ENCODE measurements at regions not wholly inside any gene's neighbourhood (a gene's known extent, or its start where the extent isn't known, plus 50 kb on each side); places are given as distances from the start of the nearest gene placed in this dataset.

- CTCF ChIA-PET = no interaction called here
- Histone ChIP-seq H3K27me3 (replicated peaks; ENCODE audit: control insufficient read depth, insufficient read depth, low read length) (no peaks in the 10 kb centered on the region), H3K9me3 (no peaks in the 10 kb centered on the region), H3K36me3 (ENCODE audit: control insufficient read depth, insufficient read depth, low read length) (no peaks in the 10 kb centered on the region), H3K4me3 (ENCODE audit: low read depth, low read length) (no peak overlapping the region), H3K4me1 (no peaks in the 10 kb centered on the region)
- Mint-ChIP-seq H3K4me3 (ENCODE audit: unreplicated experiment) (no peak overlapping the region), H3K27me3 (ENCODE audit: insufficient read depth, unreplicated experiment) (no peaks in the 10 kb centered on the region), H3K36me3 (ENCODE audit: insufficient read depth, unreplicated experiment) (no peaks in the 10 kb centered on the region), H3K4me1 (ENCODE audit: low read depth, unreplicated experiment) (no peaks in the 10 kb centered on the region), H3K27ac (ENCODE audit: unreplicated experiment) (no peak overlapping the region), H3K9me3 (ENCODE audit: unreplicated experiment) (no peaks in the 10 kb centered on the region)
- intact Hi-C loops (cut with micrococcal nuclease; ENCODE audit: unreplicated experiment) = no loop called here
- no peak for DNase-seq
- POLR2A ChIA-PET = no interaction called here
- BruUV-seq (replicated peaks) = no TSS peak
- TF ChIP-seq, protein P1, sequence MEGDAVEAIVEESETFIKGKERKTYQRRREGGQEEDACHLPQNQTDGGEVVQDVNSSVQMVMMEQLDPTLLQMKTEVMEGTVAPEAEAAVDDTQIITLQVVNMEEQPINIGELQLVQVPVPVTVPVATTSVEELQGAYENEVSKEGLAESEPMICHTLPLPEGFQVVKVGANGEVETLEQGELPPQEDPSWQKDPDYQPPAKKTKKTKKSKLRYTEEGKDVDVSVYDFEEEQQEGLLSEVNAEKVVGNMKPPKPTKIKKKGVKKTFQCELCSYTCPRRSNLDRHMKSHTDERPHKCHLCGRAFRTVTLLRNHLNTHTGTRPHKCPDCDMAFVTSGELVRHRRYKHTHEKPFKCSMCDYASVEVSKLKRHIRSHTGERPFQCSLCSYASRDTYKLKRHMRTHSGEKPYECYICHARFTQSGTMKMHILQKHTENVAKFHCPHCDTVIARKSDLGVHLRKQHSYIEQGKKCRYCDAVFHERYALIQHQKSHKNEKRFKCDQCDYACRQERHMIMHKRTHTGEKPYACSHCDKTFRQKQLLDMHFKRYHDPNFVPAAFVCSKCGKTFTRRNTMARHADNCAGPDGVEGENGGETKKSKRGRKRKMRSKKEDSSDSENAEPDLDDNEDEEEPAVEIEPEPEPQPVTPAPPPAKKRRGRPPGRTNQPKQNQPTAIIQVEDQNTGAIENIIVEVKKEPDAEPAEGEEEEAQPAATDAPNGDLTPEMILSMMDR (IDR thresholded peaks at IDR 0.05; ENCODE audit: insufficient read depth in 1 of 2, low read depth in 1 of 2, low read length in 1 of 2, severe bottlenecking in 1 of 2, unreplicated experiment in 1 of 2) = no peak
These were observed 415.1 kb downstream of the NR4A2 start for GRCh38 chr2:155917380-155917779.

DNA sequence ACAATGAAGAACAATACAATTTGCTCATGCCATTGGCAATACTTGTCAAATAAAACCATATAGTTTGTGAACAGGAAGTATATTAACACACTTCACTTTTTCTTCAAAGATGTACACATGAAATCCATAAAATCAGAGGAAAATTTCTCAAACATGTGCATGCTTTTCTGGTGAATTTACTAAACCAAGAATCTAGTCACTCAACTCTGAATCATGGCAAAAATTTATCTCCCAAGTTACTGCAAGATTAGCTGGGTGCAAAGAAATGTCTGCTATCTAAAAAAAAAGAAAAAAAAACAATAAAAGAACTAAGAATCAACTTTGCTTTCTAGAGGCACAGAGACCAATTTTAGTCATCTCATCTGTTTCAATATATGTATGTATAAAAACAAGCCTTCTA is 419.2 kb downstream of the NR4A2 start:
- no peaks in the 10 kb centered on the region for H3K36me3 Mint-ChIP-seq (ENCODE audit: insufficient read depth, unreplicated experiment)
- intact Hi-C loops (cut with micrococcal nuclease; ENCODE audit: unreplicated experiment) = no loop called here
- Histone ChIP-seq H3K9me3 (no peaks in the 10 kb centered on the region), H3K4me3 (ENCODE audit: low read depth, low read length) (no peak overlapping the region), H3K36me3 (ENCODE audit: control insufficient read depth, insufficient read depth, low read length) (no peaks in the 10 kb centered on the region), H3K4me1 (no peaks in the 10 kb centered on the region), H3K27me3 (replicated peaks; ENCODE audit: control insufficient read depth, insufficient read depth, low read length) (no peaks in the 10 kb centered on the region)
- BruUV-seq (replicated peaks) = no TSS peak
- no peaks in the 10 kb centered on the region for H3K27me3 Mint-ChIP-seq (ENCODE audit: insufficient read depth, unreplicated experiment)
- no peak overlapping the region for H3K4me3 Mint-ChIP-seq (ENCODE audit: unreplicated experiment)
- H3K9me3 Mint-ChIP-seq (ENCODE audit: unreplicated experiment) = no peaks in the 10 kb centered on the region
- H3K4me1 Mint-ChIP-seq (ENCODE audit: low read depth, unreplicated experiment) = no peaks in the 10 kb centered on the region
- H3K27ac Mint-ChIP-seq (ENCODE audit: unreplicated experiment) = no peak overlapping the region
- no peak for DNase-seq
- ChIA-PET POLR2A (no interaction called here), CTCF (no interaction called here)
- TF ChIP-seq, protein P1 (IDR thresholded peaks at IDR 0.05; ENCODE audit: insufficient read depth in 1 of 2, low read depth in 1 of 2, low read length in 1 of 2, severe bottlenecking in 1 of 2, unreplicated experiment in 1 of 2) = no peak

DNA sequence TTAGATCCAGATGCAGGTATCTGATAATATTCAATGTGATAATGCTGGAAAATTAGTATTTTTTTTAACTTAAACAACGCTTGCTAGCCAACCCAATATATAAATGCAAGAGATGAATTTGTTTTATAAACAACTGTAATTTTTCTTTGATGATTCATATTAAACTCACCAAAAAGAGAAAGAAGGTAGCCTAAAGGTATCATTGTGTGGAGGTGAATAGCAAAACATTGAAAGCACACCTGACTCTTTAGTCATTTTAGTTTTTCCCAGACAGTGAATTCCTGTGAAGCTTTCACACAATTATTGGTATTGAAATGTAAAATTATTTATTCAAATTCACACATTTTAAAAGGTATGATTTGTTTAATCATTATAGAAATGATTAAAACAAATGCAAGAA is 424.0 kb downstream of the NR4A2 start:
- intact Hi-C loops (cut with micrococcal nuclease; ENCODE audit: unreplicated experiment) = no loop called here
- H3K36me3 Mint-ChIP-seq (ENCODE audit: insufficient read depth, unreplicated experiment) = no peaks in the 10 kb centered on the region
- H3K9me3 Mint-ChIP-seq (ENCODE audit: unreplicated experiment) = no peaks in the 10 kb centered on the region
- Histone ChIP-seq H3K9me3 (no peaks in the 10 kb centered on the region), H3K27me3 (replicated peaks; ENCODE audit: control insufficient read depth, insufficient read depth, low read length) (no peaks in the 10 kb centered on the region), H3K36me3 (ENCODE audit: control insufficient read depth, insufficient read depth, low read length) (no peaks in the 10 kb centered on the region), H3K4me3 (ENCODE audit: low read depth, low read length) (no peak overlapping the region), H3K4me1 (no peaks in the 10 kb centered on the region)
- no peak overlapping the region for H3K4me3 Mint-ChIP-seq (ENCODE audit: unreplicated experiment)
- ChIA-PET CTCF (no interaction called here), POLR2A (no interaction called here)
- TF ChIP-seq, protein P1 (IDR thresholded peaks at IDR 0.05; ENCODE audit: insufficient read depth in 1 of 2, low read depth in 1 of 2, low read length in 1 of 2, severe bottlenecking in 1 of 2, unreplicated experiment in 1 of 2) = no peak
- no TSS peak for BruUV-seq (replicated peaks)
- no peaks in the 10 kb centered on the region for H3K27me3 Mint-ChIP-seq (ENCODE audit: insufficient read depth, unreplicated experiment)
- no peak for DNase-seq
- H3K4me1 Mint-ChIP-seq (ENCODE audit: low read depth, unreplicated experiment) = no peaks in the 10 kb centered on the region
- no peak overlapping the region for H3K27ac Mint-ChIP-seq (ENCODE audit: unreplicated experiment)

Data from Caco-2 (cell line).